Esophagus squamous epithelium (tissue), 5 donors: ENCODE measurements at regions not wholly inside any gene's neighbourhood (a gene's known extent, or its start where the extent isn't known, plus 50 kb on each side); places are given as distances from the start of the nearest gene placed in this dataset.
"Not testable (repeated sequence)": the region's sequence is repeated elsewhere in the genome, so short reads cannot be mapped to it uniquely, and the experiment has no call there.

ENCODE experiments used
- DNase-seq: peaks from one replicate; lab custom pipeline; 2025; lab: John Stamatoyannopoulos, UW
- H3K27ac ChIP-seq, 4 donors: fragments of 200-600 bp; sonication (generic); one replicate each; pipeline ENCODE4 v1.5.1; 2016 to 2019; ENCODE audit warnings: mild to moderate bottlenecking in 1 of 4
- H3K27me3 ChIP-seq, 4 donors: fragments of 200-600 bp; sonication (generic); 1 replicate in 3 of 4; 2 replicates in 1 of 4; pipeline versions ENCODE4 v1.5.1 to v1.6.0; 2017 to 2021; ENCODE audit warnings: antibody characterized with exemption in 1 of 4
- H3K36me3 ChIP-seq, 3 donors: fragments of 200-600 bp; sonication (generic); one replicate each; pipeline ENCODE4 v1.5.1; 2016 to 2019
- H3K4me1 ChIP-seq, 3 donors: fragments of 200-600 bp; sonication (generic); one replicate each; pipeline ENCODE4 v1.5.1; 2017 to 2019
- H3K4me3 ChIP-seq, 4 donors: fragments of 200-600 bp; sonication (generic); 1 replicate in 3 of 4; 2 replicates in 1 of 4; pipeline ENCODE4 v1.5.1; 2016 to 2019; ENCODE audit warnings: mild to moderate bottlenecking in 2 of 4, moderate library complexity in 1 of 4
- H3K9me3 ChIP-seq, 3 donors: fragments of 200-600 bp; sonication (generic); one replicate each; pipeline ENCODE4 v1.5.1; 2016 to 2019
- CTCF ChIP-seq, 6 experiments: fragments of 450-650 bp in 4 of 6; fragments of 200-600 bp in 2 of 6; sonication (generic) in 2 of 6; IDR thresholded peaks; one replicate each; pipeline ENCODE4 v1.5.1; 2016 to 2019; ENCODE audit warnings: antibody characterized with exemption in 6 of 6, mild to moderate bottlenecking in 4 of 6, moderate library complexity in 4 of 6
- POLR2A ChIP-seq, 4 donors: fragments of 450-650 bp; IDR thresholded peaks; one replicate each; pipeline ENCODE4 v1.6.1; 2017; ENCODE audit warnings: antibody characterized with exemption in 4 of 4, mild to moderate bottlenecking in 4 of 4, moderate library complexity in 3 of 4
- WGBS, 2 donors: methylation state at CpG; one replicate each; pipeline ENCODE4 v1.1.5; 2018; 5-methylcytosine and 5-hydroxymethylcytosine counted together
- intact Hi-C: fragments of 100-400 bp; cut with DNase I; formaldehyde crosslinking; loops from one replicate; pipeline ENCODE4 v1.15.0; 2022
- donor health status: DM: yes; HTN: yes; CAD: no.

- TF ChIP-seq POLR2A (IDR thresholded peaks at IDR 0.05) (no peak), CTCF (IDR thresholded peaks at IDR 0.05) (no peak)
- Histone ChIP-seq H3K36me3 (no peaks in the 10 kb centered on the region), H3K27ac (no peak overlapping the region), H3K4me3 (no peak overlapping the region), H3K9me3 (no peaks in the 10 kb centered on the region), H3K27me3 (peaks cover 0 to 52% (median 2%) of the 10 kb centered on the region in 4 donors), H3K4me1 (no peaks in the 10 kb centered on the region)
- WGBS, 2 donors, result 50 to 51% methylated on average over 5 of the region's 5 CpGs
- intact Hi-C loops, result no loop called here
- DNase-seq, result no peak
Measured at GRCh38 chr16:86350289-86350688, 160.0 kb upstream of the FOXF1 start.

GRCh38 chr16:86351041-86351784, 159.1 kb upstream of the FOXF1 start:
- intact Hi-C loops, result no loop called here
- DNase-seq, result no peak
- Histone ChIP-seq H3K27ac (no peak overlapping the region), H3K9me3 (no peaks in the 10 kb centered on the region), H3K4me1 (no peaks in the 10 kb centered on the region), H3K36me3 (no peaks in the 10 kb centered on the region), H3K4me3 (no peak overlapping the region), H3K27me3 (peaks cover 0 to 52% (median 2%) of the 10 kb centered on the region in 4 donors)
- TF ChIP-seq CTCF (IDR thresholded peaks at IDR 0.05), result no peak
- no peak for TF ChIP-seq POLR2A (IDR thresholded peaks at IDR 0.05)
- 73 to 75% methylated on average over 7 to 11 of the region's 20 CpGs for WGBS, 2 donors

GRCh38 chr16:86351785-86352139, 158.6 kb upstream of the FOXF1 start:
- H3K4me1 ChIP-seq, H3K4me3 ChIP-seq, H3K9me3 ChIP-seq, DNase-seq, intact Hi-C loops, H3K36me3 ChIP-seq, H3K27ac ChIP-seq: not testable (repeated sequence)
- 45 to 47% methylated on average over 7 to 8 of the region's 10 CpGs for WGBS, 2 donors
- peaks cover 0 to 49% (median under 1%) of the 10 kb centered on the region in 4 donors for H3K27me3 ChIP-seq

- H3K36me3 ChIP-seq, result no peaks in the 10 kb centered on the region
- no peak overlapping the region for H3K27ac ChIP-seq
- intact Hi-C loops, result no loop called here
- no peaks in the 10 kb centered on the region for H3K9me3 ChIP-seq
- no peak for DNase-seq
- peaks cover 0 to 54% (median 0%) of the 10 kb centered on the region in 4 donors for H3K27me3 ChIP-seq
- 59 to 71% methylated on average over 9 to 11 of the region's 11 CpGs for WGBS, 2 donors
- no peak for TF ChIP-seq CTCF (IDR thresholded peaks at IDR 0.05)
- no peak for TF ChIP-seq POLR2A (IDR thresholded peaks at IDR 0.05)
- H3K4me1 ChIP-seq, result no peaks in the 10 kb centered on the region
- H3K4me3 ChIP-seq, result no peak overlapping the region
Measured at GRCh38 chr16:86353148-86353547, 157.2 kb upstream of the FOXF1 start.

- DNase-seq, result no peak
- TF ChIP-seq POLR2A (IDR thresholded peaks at IDR 0.05) (no peak), CTCF (IDR thresholded peaks at IDR 0.05) (no peak)
- Histone ChIP-seq H3K36me3 (no peaks in the 10 kb centered on the region), H3K4me3 (no peak overlapping the region), H3K9me3 (no peaks in the 10 kb centered on the region), H3K27me3 (peaks cover 0 to 51% (median 0%) of the 10 kb centered on the region in 4 donors), H3K27ac (no peak overlapping the region), H3K4me1 (no peaks in the 10 kb centered on the region)
- intact Hi-C loops, result no loop called here
- WGBS, 2 donors, result 35% methylated on average over 5 of the region's 9 CpGs; no CpG with 5 or more reads in 1 of the 2 donors
Measured at GRCh38 chr16:86353948-86354347, 156.4 kb upstream of the FOXF1 start.
